OCI-M1 (cell line): ENCODE measurements at regions not wholly inside any gene's neighbourhood (a gene's known extent, or its start where the extent isn't known, plus 50 kb on each side); places are given as distances from the start of the nearest gene placed in this dataset.
A peak's percentile ranks its signal among the peaks of the same experiment; 100 is the strongest.

ENCODE experiments used
- DNase-seq: peaks from one replicate; lab custom pipeline; 2025; lab: John Stamatoyannopoulos, UW

- DNase-seq, result no peak
Observed at GRCh38 chr5:71865665-71866320, 146.7 kb downstream of the CARTPT start.

- DNase-seq, result no peak
Observed at GRCh38 chr5:71872311-71872864, 153.3 kb downstream of the CARTPT start.

GRCh38 chr5:71873191-71873591 lies 154.1 kb downstream of the CARTPT start:
- no peak for DNase-seq

- no peak for DNase-seq
Observed at GRCh38 chr5:71874521-71874920, 155.4 kb downstream of the CARTPT start.

GRCh38 chr5:71877511-71877910 lies 158.4 kb downstream of the CARTPT start:
- no peak for DNase-seq

- no peak for DNase-seq
Observed at GRCh38 chr5:71880536-71880935, 161.5 kb downstream of the CARTPT start.

- no peak for DNase-seq
Observed at GRCh38 chr5:71882826-71883741, 164.0 kb downstream of the CARTPT start.

- no peak for DNase-seq
Observed at GRCh38 chr5:71883742-71884103, 164.6 kb downstream of the CARTPT start.

GRCh38 chr5:71884926-71885325 lies 165.9 kb downstream of the CARTPT start:
- no peak for DNase-seq

- no peak for DNase-seq
Observed at GRCh38 chr5:71886406-71886805, 167.3 kb downstream of the CARTPT start.

GRCh38 chr5:71887680-71888079 lies 168.6 kb downstream of the CARTPT start:
- peak; percentile 92 for DNase-seq

- no peak for DNase-seq
Observed at GRCh38 chr5:71891406-71891805, 172.3 kb downstream of the CARTPT start.

GRCh38 chr5:71891856-71892255 lies 172.8 kb downstream of the CARTPT start:
- no peak for DNase-seq

GRCh38 chr5:71892641-71893365 lies 173.7 kb downstream of the CARTPT start:
- no peak for DNase-seq

GRCh38 chr5:71893451-71893850 lies 174.4 kb downstream of the CARTPT start:
- no peak for DNase-seq

GRCh38 chr5:71894091-71894490 lies 175.0 kb downstream of the CARTPT start:
- DNase-seq, result no peak

GRCh38 chr5:71895546-71895945 lies 176.5 kb downstream of the CARTPT start:
- no peak for DNase-seq

GRCh38 chr5:71899865-71900342 lies 180.8 kb downstream of the CARTPT start:
- no peak for DNase-seq

- no peak for DNase-seq
Observed at GRCh38 chr5:71903808-71904207, 184.7 kb downstream of the CARTPT start.

GRCh38 chr5:71904852-71905251 lies 185.8 kb downstream of the CARTPT start:
- DNase-seq, result no peak

GRCh38 chr5:71905834-71906711 lies 187.0 kb downstream of the CARTPT start:
- no peak for DNase-seq
